22Rv1 (cell line): ENCODE measurements at regions not wholly inside any gene's neighbourhood (a gene's known extent, or its start where the extent isn't known, plus 50 kb on each side); places are given as distances from the start of the nearest gene placed in this dataset.

ENCODE experiments used
- H3K27ac ChIP-seq: fragments of 450-650 bp; 2 replicates; pipeline ENCODE4 v1.5.1; 2017
- CTCF ChIP-seq: fragments of 450-650 bp; IDR thresholded peaks from 2 replicates; pipeline ENCODE4 v1.5.1; 2017; ENCODE audit warnings: mild to moderate bottlenecking
- ZFX ChIP-seq: fragments of 450-650 bp; IDR thresholded peaks from 2 replicates; pipeline ENCODE4 v1.6.1; 2017; ENCODE audit warnings: antibody characterized with exemption, borderline replicate concordance

DNA sequence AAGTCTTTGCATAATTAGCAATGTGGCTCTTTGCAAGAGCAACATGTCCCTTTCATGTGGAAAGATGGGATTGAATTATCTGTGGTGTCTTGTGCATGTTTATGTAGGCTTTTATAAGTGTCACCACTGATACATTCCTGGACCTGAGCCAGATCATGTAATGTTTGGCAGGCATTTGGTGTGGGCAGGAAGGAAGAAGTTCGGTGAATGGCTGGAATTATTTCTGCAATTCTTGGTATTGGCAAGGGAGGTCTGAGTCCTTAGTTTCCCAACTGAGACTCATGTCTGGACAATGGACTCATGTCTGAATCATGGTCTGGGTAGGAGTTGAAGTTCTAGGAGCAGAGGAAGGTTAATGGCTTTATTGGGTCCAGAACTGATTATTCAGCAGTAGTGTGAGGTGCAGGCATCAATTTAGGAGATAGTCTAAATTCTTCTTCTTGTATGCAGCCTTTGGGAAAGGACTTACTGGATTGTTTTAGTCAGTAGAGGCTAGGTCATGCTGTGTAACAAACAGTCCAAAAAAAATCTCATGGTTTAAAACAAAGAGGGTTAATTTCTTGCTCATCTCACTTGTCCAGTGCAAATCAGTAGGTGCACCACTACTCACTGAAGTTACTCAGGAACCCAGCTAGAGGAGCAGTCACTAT is 186.5 kb upstream of the LHX5 start:
- TF ChIP-seq ZFX (no peak), CTCF (no peak)

DNA sequence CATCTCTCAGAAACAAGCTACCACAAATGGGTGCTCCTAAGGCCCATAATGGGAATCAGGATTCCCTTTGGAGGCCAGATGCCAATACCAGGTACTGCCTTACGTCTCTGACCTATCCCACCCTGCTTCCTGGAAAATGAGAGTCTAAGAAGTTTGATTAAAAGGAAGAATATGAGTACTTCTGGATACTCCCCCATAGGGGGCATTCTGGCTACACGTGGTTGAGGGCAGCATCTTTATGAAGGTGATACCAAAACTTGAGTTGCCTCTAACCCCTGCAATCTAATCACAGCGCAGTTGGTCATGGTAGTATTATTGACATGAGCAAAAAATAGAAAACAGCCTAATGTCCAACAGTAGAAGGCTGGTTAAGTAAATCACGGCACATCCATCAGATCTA is 184.2 kb upstream of the LHX5 start:
- TF ChIP-seq ZFX = no peak
- TF ChIP-seq CTCF = no peak
- H3K27ac ChIP-seq = no peak overlapping the region

More for the DNA sequence above, 186.5 kb upstream of the LHX5 start:
- no peak overlapping the region for H3K27ac ChIP-seq

- no peak overlapping the region for H3K27ac ChIP-seq
- TF ChIP-seq CTCF (no peak), ZFX (no peak)
Observed at GRCh38 chr12:113655479-113655878, 183.8 kb upstream of the LHX5 start.

DNA sequence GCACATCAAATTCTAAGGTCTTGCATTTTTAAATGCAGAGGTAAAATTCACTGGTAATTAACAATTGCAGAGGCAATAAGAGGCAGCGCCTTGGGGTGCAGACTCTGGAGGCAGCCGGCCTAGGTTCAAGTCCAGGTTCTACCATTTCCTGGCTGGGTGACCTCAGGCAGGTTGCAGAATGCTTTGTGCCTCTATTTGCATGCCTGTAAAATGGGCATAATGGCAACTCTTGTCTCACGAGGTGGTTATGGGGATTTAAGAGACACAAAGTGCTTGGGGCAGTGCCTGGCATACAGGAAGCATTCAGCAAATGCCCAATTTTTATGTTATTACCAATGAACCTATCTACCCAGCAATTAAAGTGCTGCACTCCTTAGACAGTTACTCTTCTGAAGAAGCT is 180.0 kb upstream of the LHX5 start:
- no peak overlapping the region for H3K27ac ChIP-seq
- TF ChIP-seq CTCF (no peak), ZFX (no peak)

GRCh38 chr12:113650476-113650875 is 178.8 kb upstream of the LHX5 start:
- no peak overlapping the region for H3K27ac ChIP-seq
- TF ChIP-seq CTCF (no peak), ZFX (no peak)

DNA sequence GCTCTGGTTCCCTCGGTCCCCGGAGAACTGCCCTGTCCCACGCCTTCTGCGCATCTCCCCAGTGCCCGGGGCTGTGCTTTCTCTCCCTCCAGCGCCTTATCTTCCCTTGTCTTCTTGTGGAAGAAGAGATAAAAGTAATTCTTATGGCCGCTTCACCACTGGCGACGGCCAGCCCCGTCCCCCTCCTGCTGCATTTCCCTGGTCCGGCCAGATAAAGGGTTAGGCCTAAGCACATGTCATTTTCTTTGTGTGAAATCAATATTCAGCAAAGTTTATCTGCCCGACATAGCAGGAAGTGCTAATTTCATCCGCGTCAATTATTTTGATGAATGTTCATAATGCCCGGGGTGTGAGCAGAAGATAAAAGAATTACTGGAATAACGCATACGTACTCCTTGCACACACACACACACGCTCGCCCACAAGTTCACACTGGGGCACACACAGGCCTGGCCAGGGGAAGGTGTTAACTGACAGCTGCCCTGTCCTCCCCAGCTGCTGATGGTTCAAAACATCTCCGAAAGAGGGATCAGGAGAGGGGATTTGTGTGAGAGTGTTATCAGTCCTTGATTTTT is 177.7 kb upstream of the LHX5 start:
- no peak overlapping the region for H3K27ac ChIP-seq
- TF ChIP-seq CTCF (no peak), ZFX (no peak)

DNA sequence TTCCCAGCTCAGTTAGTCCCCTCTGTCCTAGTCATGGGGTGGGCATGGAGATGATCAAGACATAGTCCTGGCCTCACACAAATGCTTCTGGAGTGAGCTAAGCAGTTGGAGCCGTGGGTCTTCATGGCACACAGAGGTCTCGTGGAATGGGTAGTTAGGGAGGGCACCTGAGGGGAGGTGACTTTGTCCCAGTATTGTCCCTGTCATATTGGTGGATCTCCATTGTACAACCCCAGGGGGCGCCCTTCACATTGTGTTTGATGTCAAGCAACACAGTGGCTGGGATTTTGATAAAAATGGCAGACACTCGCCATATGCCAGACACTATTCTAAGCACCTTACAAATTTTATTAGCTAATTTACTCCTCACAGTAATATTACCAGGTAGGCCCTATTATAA is 175.4 kb upstream of the LHX5 start:
- TF ChIP-seq CTCF (peak; percentile 55), ZFX (no peak)
- no peak overlapping the region for H3K27ac ChIP-seq
